ENCODE measurements at regions not wholly inside any gene's neighbourhood (a gene's known extent, or its start where the extent isn't known, plus 50 kb on each side); places are given as distances from the start of the nearest gene placed in this dataset.

- TF ChIP-seq EZH2 (optimal IDR thresholded peaks at IDR 0.05; ENCODE audit: low read depth, low read length) (no peak), EZH2phosphoT487 (IDR thresholded peaks at IDR 0.05; ENCODE audit: low read length) (no peak)
- TF ChIP-seq, protein P1, sequence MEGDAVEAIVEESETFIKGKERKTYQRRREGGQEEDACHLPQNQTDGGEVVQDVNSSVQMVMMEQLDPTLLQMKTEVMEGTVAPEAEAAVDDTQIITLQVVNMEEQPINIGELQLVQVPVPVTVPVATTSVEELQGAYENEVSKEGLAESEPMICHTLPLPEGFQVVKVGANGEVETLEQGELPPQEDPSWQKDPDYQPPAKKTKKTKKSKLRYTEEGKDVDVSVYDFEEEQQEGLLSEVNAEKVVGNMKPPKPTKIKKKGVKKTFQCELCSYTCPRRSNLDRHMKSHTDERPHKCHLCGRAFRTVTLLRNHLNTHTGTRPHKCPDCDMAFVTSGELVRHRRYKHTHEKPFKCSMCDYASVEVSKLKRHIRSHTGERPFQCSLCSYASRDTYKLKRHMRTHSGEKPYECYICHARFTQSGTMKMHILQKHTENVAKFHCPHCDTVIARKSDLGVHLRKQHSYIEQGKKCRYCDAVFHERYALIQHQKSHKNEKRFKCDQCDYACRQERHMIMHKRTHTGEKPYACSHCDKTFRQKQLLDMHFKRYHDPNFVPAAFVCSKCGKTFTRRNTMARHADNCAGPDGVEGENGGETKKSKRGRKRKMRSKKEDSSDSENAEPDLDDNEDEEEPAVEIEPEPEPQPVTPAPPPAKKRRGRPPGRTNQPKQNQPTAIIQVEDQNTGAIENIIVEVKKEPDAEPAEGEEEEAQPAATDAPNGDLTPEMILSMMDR (IDR thresholded peaks at IDR 0.05; ENCODE audit: low read length) = no peak
Observed at GRCh38 chr3:25170021-25170420, 258.0 kb upstream of the RARB start.
